GM18498 (cell line): ENCODE measurements at regions not wholly inside any gene's neighbourhood (a gene's known extent, or its start where the extent isn't known, plus 50 kb on each side); places are given as distances from the start of the nearest gene placed in this dataset.
A peak's percentile ranks its signal among the peaks of the same experiment; 100 is the strongest.

ENCODE experiments used
- ATAC-seq: cut with Tn5 transposase; IDR thresholded peaks from one replicate; pipeline ENCODE4 v1.9.1; 2021; ENCODE audit warnings: mild to moderate bottlenecking, moderate library complexity; ENCODE audit not compliant: unreplicated experiment

- peak; percentile 69 for ATAC-seq
Measured at GRCh38 chr3:59424268-59425010, 374.6 kb upstream of the CFAP20DC start.

GRCh38 chr3:59423707-59424106 lies 373.9 kb upstream of the CFAP20DC start:
- no peak for ATAC-seq

- no peak for ATAC-seq
Measured at GRCh38 chr3:59422312-59422711, 372.5 kb upstream of the CFAP20DC start.

- ATAC-seq: no peak
Measured at GRCh38 chr3:59418836-59419235, 369.0 kb upstream of the CFAP20DC start.

- no peak for ATAC-seq
Measured at GRCh38 chr3:59412516-59412915, 362.7 kb upstream of the CFAP20DC start.

- ATAC-seq: no peak
Measured at GRCh38 chr3:59411694-59412093, 361.9 kb upstream of the CFAP20DC start.

- ATAC-seq: no peak
Measured at GRCh38 chr3:59411186-59411585, 361.4 kb upstream of the CFAP20DC start.

- ATAC-seq: peak; percentile 61
Measured at GRCh38 chr3:59408047-59408624, 358.3 kb upstream of the CFAP20DC start.

GRCh38 chr3:59407425-59407824 lies 357.6 kb upstream of the CFAP20DC start:
- no peak for ATAC-seq

GRCh38 chr3:59406943-59407342 lies 357.1 kb upstream of the CFAP20DC start:
- peak; percentile 85 for ATAC-seq

- no peak for ATAC-seq
Measured at GRCh38 chr3:59404851-59405250, 355.0 kb upstream of the CFAP20DC start.

- ATAC-seq: no peak
Measured at GRCh38 chr3:59404064-59404463, 354.2 kb upstream of the CFAP20DC start.

GRCh38 chr3:59401924-59402323 lies 352.1 kb upstream of the CFAP20DC start:
- ATAC-seq: no peak

- ATAC-seq: no peak
Measured at GRCh38 chr3:59392116-59392515, 342.3 kb upstream of the CFAP20DC start.

- ATAC-seq: no peak
Measured at GRCh38 chr3:59391131-59391530, 341.3 kb upstream of the CFAP20DC start.

GRCh38 chr3:59388555-59389270 lies 338.9 kb upstream of the CFAP20DC start:
- peak; percentile 60 for ATAC-seq

GRCh38 chr3:59386165-59386564 lies 336.3 kb upstream of the CFAP20DC start:
- peak; percentile 66 for ATAC-seq

GRCh38 chr3:59385547-59385946 lies 335.7 kb upstream of the CFAP20DC start:
- ATAC-seq: no peak

GRCh38 chr3:59381282-59381681 lies 331.5 kb upstream of the CFAP20DC start:
- peak; percentile 76 for ATAC-seq

- ATAC-seq: no peak
Measured at GRCh38 chr3:59380146-59380545, 330.3 kb upstream of the CFAP20DC start.

- peak; percentile 99 for ATAC-seq
Measured at GRCh38 chr3:59374818-59375211, 325.0 kb upstream of the CFAP20DC start.
